DOHH2 (cell line): ENCODE measurements at regions not wholly inside any gene's neighbourhood (a gene's known extent, or its start where the extent isn't known, plus 50 kb on each side); places are given as distances from the start of the nearest gene placed in this dataset.

Source experiments
- H3F3A ChIP-seq: fragments of 200-600 bp; sonication (generic), shearing (Covaris generic); 2 replicates; pipeline ENCODE4 v1.6.0; 2016; ENCODE audit warnings: antibody characterized with exemption, mild to moderate bottlenecking; ENCODE audit not compliant: control insufficient read depth, insufficient read depth
- H3K27ac ChIP-seq: fragments of 200-600 bp; sonication (generic); 2 replicates; pipeline ENCODE4 v1.5.1; 2014; ENCODE audit warnings: low read depth, mild to moderate bottlenecking, low read length, moderate library complexity
- H3K27me3 ChIP-seq: fragments of 200-600 bp; sonication (generic); 2 replicates; pipeline ENCODE4 v1.6.1; 2014; ENCODE audit warnings: mild to moderate bottlenecking, low read length, mixed read lengths; ENCODE audit not compliant: control insufficient read depth
- H3K36me3 ChIP-seq: fragments of 200-600 bp; sonication (generic); 2 replicates; pipeline ENCODE4 v1.6.1; 2014; ENCODE audit warnings: mild to moderate bottlenecking, low read length, moderate library complexity, mixed read lengths; ENCODE audit not compliant: control insufficient read depth
- H3K4me1 ChIP-seq: fragments of 200-600 bp; sonication (generic); 2 replicates; pipeline ENCODE4 v1.6.1; 2014; ENCODE audit warnings: mild to moderate bottlenecking, low read length, mixed read lengths; ENCODE audit not compliant: control insufficient read depth
- H3K4me2 ChIP-seq: fragments of 200-600 bp; sonication (generic); 2 replicates; pipeline ENCODE4 v1.6.0; 2014; ENCODE audit warnings: mild to moderate bottlenecking, low read length, moderate library complexity
- H3K4me3 ChIP-seq: fragments of 200-600 bp; sonication (generic); 2 replicates; pipeline ENCODE4 v1.5.1; 2014; ENCODE audit warnings: mild to moderate bottlenecking, low read length, mixed read lengths
- H3K79me2 ChIP-seq: fragments of 200-600 bp; sonication (generic); 2 replicates; pipeline ENCODE4 v1.6.1; 2014; ENCODE audit warnings: mild to moderate bottlenecking, low read length, mixed read lengths; ENCODE audit not compliant: control insufficient read depth
- H3K9me2 ChIP-seq: fragments of 200-600 bp; sonication (generic); replicated peaks from 2 replicates; pipeline ENCODE4 v1.6.1; 2014; ENCODE audit warnings: mild to moderate bottlenecking, low read length, mixed read lengths; ENCODE audit not compliant: control insufficient read depth
- H3K9me3 ChIP-seq: fragments of 200-600 bp; sonication (generic); 2 replicates; pipeline ENCODE4 v1.6.1; 2014; ENCODE audit warnings: antibody characterized with exemption, low read length, mixed read lengths; ENCODE audit not compliant: control insufficient read depth, insufficient read depth
- H4K20me1 ChIP-seq: fragments of 200-600 bp; sonication (generic); 2 replicates; pipeline ENCODE4 v1.6.0; 2014; ENCODE audit warnings: low read depth, mild to moderate bottlenecking, antibody characterized with exemption, low read length, moderate library complexity; ENCODE audit not compliant: control insufficient read depth, insufficient read depth
- CTCF ChIP-seq: fragments of 200-600 bp; sonication (generic); IDR thresholded peaks from one replicate; pipeline ENCODE4 v1.5.1; 2014; ENCODE audit warnings: antibody characterized with exemption, mild to moderate bottlenecking, low read depth, low read length; ENCODE audit not compliant: poor library complexity, severe bottlenecking
- EZH2phosphoT487 ChIP-seq: fragments of 200-600 bp; sonication (generic); IDR thresholded peaks from 2 replicates; pipeline ENCODE4 v1.6.1; 2017; ENCODE audit warnings: borderline replicate concordance, mild to moderate bottlenecking, antibody characterized with exemption, low read length, moderate library complexity, mixed read lengths

GRCh38 chr12:75798136-75798926 is 233.2 kb downstream of the PHLDA1 start:
- no peaks in the 10 kb centered on the region for H3K9me3 ChIP-seq
- H3F3A ChIP-seq, result no peaks in the 10 kb centered on the region
- no peaks in the 10 kb centered on the region for H3K79me2 ChIP-seq
- no peak overlapping the region for H3K4me3 ChIP-seq
- H3K4me2 ChIP-seq, result no peak overlapping the region
- H3K9me2 ChIP-seq, result no peaks in the 10 kb centered on the region
- no peaks in the 10 kb centered on the region for H4K20me1 ChIP-seq
- H3K4me1 ChIP-seq, result no peaks in the 10 kb centered on the region
- H3K27ac ChIP-seq, result no peak overlapping the region
- TF ChIP-seq EZH2phosphoT487, result no peak
- no peak for TF ChIP-seq CTCF
- H3K27me3 ChIP-seq, result no peaks in the 10 kb centered on the region
- H3K36me3 ChIP-seq, result no peaks in the 10 kb centered on the region

- Histone ChIP-seq H3K4me3 (no peak overlapping the region), H3F3A (no peaks in the 10 kb centered on the region), H3K27me3 (no peaks in the 10 kb centered on the region), H4K20me1 (no peaks in the 10 kb centered on the region), H3K9me3 (no peaks in the 10 kb centered on the region), H3K4me2 (no peak overlapping the region), H3K79me2 (no peaks in the 10 kb centered on the region), H3K36me3 (no peaks in the 10 kb centered on the region), H3K4me1 (no peaks in the 10 kb centered on the region), H3K9me2 (no peaks in the 10 kb centered on the region), H3K27ac (no peak overlapping the region)
- TF ChIP-seq CTCF (no peak), EZH2phosphoT487 (no peak)
These were observed 236.5 kb downstream of the PHLDA1 start for GRCh38 chr12:75795125-75795524.

- H3F3A ChIP-seq, result no peaks in the 10 kb centered on the region
- no peaks in the 10 kb centered on the region for H3K27me3 ChIP-seq
- H3K4me1 ChIP-seq, result no peaks in the 10 kb centered on the region
- TF ChIP-seq EZH2phosphoT487, result no peak
- TF ChIP-seq CTCF, result no peak
- no peaks in the 10 kb centered on the region for H4K20me1 ChIP-seq
- H3K9me3 ChIP-seq, result no peaks in the 10 kb centered on the region
- H3K27ac ChIP-seq, result no peak overlapping the region
- H3K36me3 ChIP-seq, result no peaks in the 10 kb centered on the region
- H3K9me2 ChIP-seq, result no peaks in the 10 kb centered on the region
- no peak overlapping the region for H3K4me3 ChIP-seq
- no peak overlapping the region for H3K4me2 ChIP-seq
- H3K79me2 ChIP-seq, result no peaks in the 10 kb centered on the region
These were observed 238.9 kb downstream of the PHLDA1 start for GRCh38 chr12:75792687-75793086.
